Body of pancreas (tissue), 4 donors: ENCODE measurements at regions not wholly inside any gene's neighbourhood (a gene's known extent, or its start where the extent isn't known, plus 50 kb on each side); places are given as distances from the start of the nearest gene placed in this dataset.
"Not testable (repeated sequence)": the region's sequence is repeated elsewhere in the genome, so short reads cannot be mapped to it uniquely, and the experiment has no call there.

Experiments
- POLR2A ChIP-seq, 3 donors: fragments of 450-650 bp; IDR thresholded peaks; one replicate each; pipeline ENCODE4 v1.6.1; 2016; ENCODE audit warnings: antibody characterized with exemption in 3 of 3, mild to moderate bottlenecking in 2 of 3
- TF ChIP-seq, protein P1 (sequence below), 7 experiments: fragments of 450-650 bp in 4 of 7; fragments of 200-600 bp in 3 of 7; sonication (generic) in 3 of 7; IDR thresholded peaks; one replicate each; pipeline ENCODE4 v1.5.1; 2016 to 2019; ENCODE audit warnings: antibody characterized with exemption in 7 of 7

DNA sequence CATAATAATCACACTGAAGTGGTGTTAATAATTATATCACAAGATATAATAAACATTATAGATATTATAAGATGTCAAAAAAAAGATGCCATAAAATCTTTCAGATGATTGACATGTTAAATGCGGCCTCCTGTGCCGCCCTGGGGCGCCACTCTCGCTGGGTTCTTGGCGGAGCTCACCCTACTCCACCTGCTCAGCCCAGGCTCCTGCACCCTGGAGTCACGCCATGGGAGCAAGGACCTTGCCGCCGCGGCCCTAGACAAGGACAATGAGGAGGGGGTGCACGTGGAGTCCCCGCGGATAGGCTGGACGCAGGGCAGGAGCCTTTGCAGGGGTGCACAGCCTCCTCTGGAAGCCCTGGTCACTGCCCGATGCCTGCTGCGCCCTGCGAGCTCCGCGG lies 77.5 kb upstream of the ZNF337 start:
- TF ChIP-seq, protein P1, sequence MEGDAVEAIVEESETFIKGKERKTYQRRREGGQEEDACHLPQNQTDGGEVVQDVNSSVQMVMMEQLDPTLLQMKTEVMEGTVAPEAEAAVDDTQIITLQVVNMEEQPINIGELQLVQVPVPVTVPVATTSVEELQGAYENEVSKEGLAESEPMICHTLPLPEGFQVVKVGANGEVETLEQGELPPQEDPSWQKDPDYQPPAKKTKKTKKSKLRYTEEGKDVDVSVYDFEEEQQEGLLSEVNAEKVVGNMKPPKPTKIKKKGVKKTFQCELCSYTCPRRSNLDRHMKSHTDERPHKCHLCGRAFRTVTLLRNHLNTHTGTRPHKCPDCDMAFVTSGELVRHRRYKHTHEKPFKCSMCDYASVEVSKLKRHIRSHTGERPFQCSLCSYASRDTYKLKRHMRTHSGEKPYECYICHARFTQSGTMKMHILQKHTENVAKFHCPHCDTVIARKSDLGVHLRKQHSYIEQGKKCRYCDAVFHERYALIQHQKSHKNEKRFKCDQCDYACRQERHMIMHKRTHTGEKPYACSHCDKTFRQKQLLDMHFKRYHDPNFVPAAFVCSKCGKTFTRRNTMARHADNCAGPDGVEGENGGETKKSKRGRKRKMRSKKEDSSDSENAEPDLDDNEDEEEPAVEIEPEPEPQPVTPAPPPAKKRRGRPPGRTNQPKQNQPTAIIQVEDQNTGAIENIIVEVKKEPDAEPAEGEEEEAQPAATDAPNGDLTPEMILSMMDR (IDR thresholded peaks at IDR 0.05), result not testable (repeated sequence)
- not testable (repeated sequence) for TF ChIP-seq POLR2A (IDR thresholded peaks at IDR 0.05)
